GM19023 (cell line): ENCODE measurements at regions not wholly inside any gene's neighbourhood (a gene's known extent, or its start where the extent isn't known, plus 50 kb on each side); places are given as distances from the start of the nearest gene placed in this dataset.
"Not testable (repeated sequence)": the region's sequence is repeated elsewhere in the genome, so short reads cannot be mapped to it uniquely, and the experiment has no call there.

Experiments
- ATAC-seq: cut with Tn5 transposase; IDR thresholded peaks from one replicate; pipeline ENCODE4 v1.9.1; 2021; ENCODE audit warnings: mild to moderate bottlenecking, moderate library complexity; ENCODE audit not compliant: unreplicated experiment

GRCh38 chr21:38039841-38040240 is 123.6 kb upstream of the KCNJ6 start:
- ATAC-seq: no peak

GRCh38 chr21:38041493-38041892 is 125.2 kb upstream of the KCNJ6 start:
- ATAC-seq: no peak

- no peak for ATAC-seq
These were observed 126.0 kb upstream of the KCNJ6 start for GRCh38 chr21:38042246-38042645.

- ATAC-seq: no peak
These were observed 131.9 kb upstream of the KCNJ6 start for GRCh38 chr21:38048167-38048566.

GRCh38 chr21:38054334-38054733 is 138.1 kb upstream of the KCNJ6 start:
- no peak for ATAC-seq

- no peak for ATAC-seq
These were observed 140.2 kb upstream of the KCNJ6 start for GRCh38 chr21:38056481-38056880.

GRCh38 chr21:38057626-38058025 is 141.4 kb upstream of the KCNJ6 start:
- ATAC-seq: no peak

GRCh38 chr21:38060533-38060932 is 144.3 kb upstream of the KCNJ6 start:
- ATAC-seq: no peak

GRCh38 chr21:38067086-38067739 is 151.0 kb upstream of the KCNJ6 start:
- ATAC-seq: no peak

GRCh38 chr21:38072489-38072888 is 156.2 kb upstream of the KCNJ6 start:
- no peak for ATAC-seq

GRCh38 chr21:38075833-38076587 is 159.8 kb upstream of the KCNJ6 start:
- ATAC-seq: no peak

GRCh38 chr21:38077569-38077968 is 161.3 kb upstream of the KCNJ6 start:
- no peak for ATAC-seq

GRCh38 chr21:38080888-38081287 is 164.6 kb upstream of the KCNJ6 start:
- no peak for ATAC-seq

- no peak for ATAC-seq
These were observed 165.5 kb upstream of the KCNJ6 start for GRCh38 chr21:38081708-38082107.

- ATAC-seq: no peak
These were observed 166.8 kb upstream of the KCNJ6 start for GRCh38 chr21:38082936-38083485.

- ATAC-seq: no peak
These were observed 167.3 kb upstream of the KCNJ6 start for GRCh38 chr21:38083535-38083934.

GRCh38 chr21:38086580-38086979 is 170.2 kb upstream of the KCNJ15 start:
- no peak for ATAC-seq

- no peak for ATAC-seq
These were observed 167.7 kb upstream of the KCNJ15 start for GRCh38 chr21:38088916-38089762.

- no peak for ATAC-seq
These were observed 167.1 kb upstream of the KCNJ15 start for GRCh38 chr21:38089763-38090046.

GRCh38 chr21:38091061-38091460 is 165.7 kb upstream of the KCNJ15 start:
- ATAC-seq: not testable (repeated sequence)

- ATAC-seq: no peak
These were observed 164.7 kb upstream of the KCNJ15 start for GRCh38 chr21:38092051-38092450.

GRCh38 chr21:38095220-38095619 is 161.6 kb upstream of the KCNJ15 start:
- ATAC-seq: no peak
